GM18868 (cell line): ENCODE measurements at regions not wholly inside any gene's neighbourhood (a gene's known extent, or its start where the extent isn't known, plus 50 kb on each side); places are given as distances from the start of the nearest gene placed in this dataset.
A peak's percentile ranks its signal among the peaks of the same experiment; 100 is the strongest.

ENCODE experiments used
- ATAC-seq: cut with Tn5 transposase; IDR thresholded peaks from one replicate; pipeline ENCODE4 v1.9.1; 2021; ENCODE audit warnings: mild to moderate bottlenecking, moderate library complexity; ENCODE audit not compliant: unreplicated experiment

GRCh38 chr1:55337801-55338447, 122.8 kb upstream of the USP24 start:
- peak; percentile 87 for ATAC-seq

GRCh38 chr1:55334797-55335196, 119.6 kb upstream of the USP24 start:
- ATAC-seq, result no peak

DNA sequence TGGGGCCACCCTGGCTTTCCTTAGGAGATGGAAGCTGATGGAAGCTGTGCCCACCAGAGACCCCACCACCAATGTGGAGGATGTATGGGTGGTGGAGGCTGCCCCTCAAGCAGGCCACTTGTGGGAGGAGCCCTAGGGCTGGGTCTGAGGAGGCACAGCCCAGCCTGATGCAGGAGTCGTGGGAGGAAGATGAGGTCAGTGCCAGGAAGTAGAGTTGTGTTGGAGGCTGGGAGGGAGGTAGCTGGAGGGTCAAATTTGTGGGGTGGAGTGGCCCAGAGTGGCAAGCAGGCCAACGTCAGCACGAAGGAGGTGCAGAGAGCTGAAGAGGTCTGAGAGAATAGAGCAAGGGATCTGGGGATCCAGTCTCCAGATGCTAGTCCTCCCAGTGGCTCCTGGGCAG, 119.0 kb upstream of the USP24 start:
- no peak for ATAC-seq

GRCh38 chr1:55333461-55333860, 118.3 kb upstream of the USP24 start:
- ATAC-seq, result no peak

GRCh38 chr1:55331351-55331750, 116.2 kb upstream of the USP24 start:
- no peak for ATAC-seq

DNA sequence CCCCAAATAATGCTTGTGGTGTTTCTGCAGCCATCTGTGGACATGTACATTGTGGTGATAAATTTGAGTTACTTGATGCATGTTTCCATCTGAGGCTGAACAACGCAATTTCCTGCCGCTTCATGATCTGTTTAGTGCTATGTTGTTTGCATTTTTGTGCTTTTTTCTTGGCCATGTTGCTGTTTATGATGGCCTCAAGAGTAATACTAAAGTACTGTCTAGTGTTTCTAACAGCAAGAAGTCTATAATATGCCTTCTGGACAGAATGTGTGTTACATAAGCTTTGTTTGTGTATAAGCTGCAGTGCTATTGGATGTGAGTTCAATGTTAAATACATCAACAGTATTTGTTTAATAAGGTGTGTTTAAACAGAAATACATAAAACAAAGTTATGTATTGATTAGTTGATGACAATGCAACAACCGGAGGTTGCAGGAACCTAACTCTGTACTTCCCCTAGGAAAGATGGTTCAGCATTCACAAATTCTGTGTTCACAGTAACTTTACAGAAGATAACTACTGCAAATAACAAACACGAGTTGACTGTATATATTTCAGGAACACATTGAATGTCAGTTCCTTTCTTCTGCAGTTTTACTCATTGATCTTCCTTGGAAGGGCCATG, 114.8 kb upstream of the USP24 start:
- no peak for ATAC-seq

DNA sequence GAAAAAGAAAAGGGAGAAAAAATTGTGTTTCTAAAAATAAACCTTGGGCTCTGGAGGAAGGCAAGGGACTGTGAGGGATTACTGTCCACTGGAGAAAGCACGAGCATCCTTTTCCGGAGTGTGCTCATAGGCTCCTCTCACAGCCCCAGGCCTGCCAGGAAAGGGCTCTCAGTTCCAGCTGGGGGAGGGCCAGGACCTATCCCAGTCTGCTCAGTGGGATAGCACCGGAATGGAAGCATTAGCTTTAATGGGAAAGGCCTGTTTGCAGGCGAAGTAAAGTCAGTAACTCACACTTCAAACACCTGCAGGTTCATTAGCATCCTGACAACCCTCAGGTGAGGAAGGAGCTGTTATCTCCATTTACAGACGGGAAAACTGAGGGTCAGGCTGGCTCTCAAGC, 113.9 kb upstream of the USP24 start:
- no peak for ATAC-seq

DNA sequence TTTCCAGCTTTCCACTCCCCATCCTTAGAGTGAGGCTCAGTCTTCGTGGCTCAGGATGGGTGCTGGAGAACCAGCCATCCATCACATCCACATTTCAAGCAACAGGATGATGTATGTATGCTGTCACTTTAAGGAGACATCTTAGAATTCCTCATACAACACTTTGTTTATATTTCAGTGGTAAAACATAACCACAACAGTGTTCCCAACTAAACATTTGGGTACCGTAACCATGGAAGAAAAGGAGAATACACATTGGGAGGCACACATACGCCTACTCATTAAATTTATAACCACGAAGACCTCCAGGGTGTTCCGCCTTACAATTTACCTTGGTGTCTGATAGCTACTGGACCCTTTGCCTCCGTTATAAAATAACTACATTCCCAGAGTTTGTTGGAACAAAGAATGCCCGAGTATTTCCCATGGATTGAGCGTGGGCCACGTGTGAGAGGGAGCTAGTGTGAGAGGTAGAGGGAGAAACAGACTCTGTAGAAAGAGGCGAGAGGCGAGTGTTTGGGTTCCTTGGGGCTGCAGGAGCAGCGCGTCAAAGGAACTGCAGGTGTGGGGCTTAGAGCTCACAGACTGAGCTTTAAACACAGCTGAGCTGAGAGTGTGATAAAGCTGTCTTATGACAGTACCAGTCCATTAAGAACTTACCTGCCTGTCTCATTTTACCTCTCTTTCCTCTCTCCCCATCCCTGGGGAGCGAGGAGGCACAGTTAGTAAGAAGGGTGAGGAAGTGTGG, 111.5 kb upstream of the USP24 start:
- no peak for ATAC-seq

GRCh38 chr1:55323760-55324159, 108.6 kb upstream of the USP24 start:
- no peak for ATAC-seq

DNA sequence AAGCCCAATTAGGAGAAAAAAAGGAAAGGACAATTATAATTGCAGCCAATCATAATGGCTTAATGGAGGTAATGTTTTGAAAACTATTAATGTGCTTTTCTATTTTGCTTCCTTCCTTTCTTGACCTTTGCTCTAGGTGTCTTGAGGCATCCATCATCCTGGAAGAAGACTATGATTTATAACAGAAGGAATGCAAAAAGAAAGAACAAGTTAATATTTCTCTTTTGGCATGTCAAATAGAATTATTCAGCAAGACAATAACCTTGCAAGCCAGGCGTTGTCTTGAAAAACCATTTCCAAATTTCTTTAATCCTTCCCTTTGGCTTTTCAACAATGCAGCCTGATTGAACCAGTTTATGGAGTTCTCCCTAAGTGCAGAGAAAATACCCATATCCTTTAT, 107.7 kb upstream of the USP24 start:
- no peak for ATAC-seq

DNA sequence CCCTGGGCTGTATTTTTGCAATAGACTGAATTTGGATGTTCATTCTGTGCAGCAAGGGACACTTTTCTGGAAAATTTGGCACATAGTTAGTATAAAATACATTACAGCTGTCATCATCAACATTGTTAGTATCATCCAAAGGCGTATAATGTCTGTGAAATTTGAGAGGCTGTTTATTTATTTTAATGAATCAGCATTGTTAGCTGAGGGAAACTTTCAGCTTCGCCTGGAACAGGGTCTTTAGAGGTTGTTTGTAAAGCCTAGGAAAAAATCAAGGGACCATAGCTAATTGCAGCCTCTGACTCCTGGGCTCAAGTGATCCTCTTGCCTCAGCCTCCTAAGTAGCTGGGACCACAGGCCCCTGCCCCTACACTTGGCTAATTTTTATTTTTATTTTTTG, 106.8 kb upstream of the USP24 start:
- no peak for ATAC-seq

- ATAC-seq, result no peak
Observed at GRCh38 chr1:55320891-55321290, 105.7 kb upstream of the USP24 start.

DNA sequence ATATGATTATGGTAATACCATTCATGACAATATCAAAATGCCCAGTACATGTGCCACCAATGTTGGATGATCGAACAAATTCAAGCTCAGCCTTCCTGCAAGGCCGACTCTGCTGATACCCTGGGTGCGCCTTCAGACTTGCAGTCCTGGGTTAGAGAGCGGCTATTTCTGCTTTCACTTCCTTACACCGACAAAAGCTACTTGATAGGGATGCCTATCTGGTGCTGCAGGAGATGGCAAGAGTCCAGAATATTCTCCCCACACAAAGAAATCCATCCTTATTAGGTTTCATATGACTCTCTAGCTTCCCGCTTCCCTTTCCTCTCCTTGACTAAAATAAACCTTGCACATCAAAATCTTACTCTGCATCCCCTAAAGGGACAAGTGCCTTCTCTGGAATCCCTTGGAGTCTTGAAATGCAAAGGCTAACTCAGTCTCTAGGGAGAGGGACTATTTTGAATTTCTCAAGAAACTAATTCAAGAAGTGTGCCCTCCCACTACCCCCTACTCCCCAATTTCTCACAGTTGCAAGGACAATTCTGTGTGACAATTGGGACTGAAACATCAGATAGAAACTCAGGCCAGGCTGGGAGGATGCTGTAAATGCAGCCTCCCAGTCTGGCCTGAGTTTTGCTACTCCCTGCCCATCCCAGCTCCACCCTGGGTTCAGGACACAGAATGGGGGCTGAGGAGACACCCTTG, 103.1 kb upstream of the USP24 start:
- ATAC-seq, result peak; percentile 74

GRCh38 chr1:55317673-55318072, 102.5 kb upstream of the USP24 start:
- ATAC-seq, result no peak

GRCh38 chr1:55316947-55317662, 101.9 kb upstream of the USP24 start:
- no peak for ATAC-seq

- ATAC-seq, result no peak
Observed at GRCh38 chr1:55316502-55316901, 101.3 kb upstream of the USP24 start.

DNA sequence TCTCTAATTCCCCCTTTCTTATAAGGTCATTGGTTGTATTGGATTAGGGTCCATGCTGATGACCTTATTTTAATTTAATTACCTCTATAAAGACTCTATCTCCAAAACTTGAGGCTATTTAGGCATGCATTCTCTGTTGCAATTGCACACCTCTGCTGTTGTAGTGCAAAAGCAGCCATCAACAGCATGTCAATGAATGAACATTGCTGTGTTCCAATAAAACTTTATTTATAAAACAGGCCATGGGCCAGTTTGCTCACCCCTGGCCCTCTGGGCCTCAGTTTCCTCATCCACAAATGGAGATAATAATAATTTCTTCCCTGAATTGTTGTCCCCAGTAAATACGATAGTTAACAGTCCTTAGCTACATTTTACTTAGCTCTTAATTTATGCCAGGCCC, 100.4 kb upstream of the USP24 start:
- ATAC-seq, result no peak

GRCh38 chr1:55314740-55315139, 99.6 kb upstream of the USP24 start:
- no peak for ATAC-seq

GRCh38 chr1:55313903-55314302, 98.7 kb upstream of the USP24 start:
- no peak for ATAC-seq

DNA sequence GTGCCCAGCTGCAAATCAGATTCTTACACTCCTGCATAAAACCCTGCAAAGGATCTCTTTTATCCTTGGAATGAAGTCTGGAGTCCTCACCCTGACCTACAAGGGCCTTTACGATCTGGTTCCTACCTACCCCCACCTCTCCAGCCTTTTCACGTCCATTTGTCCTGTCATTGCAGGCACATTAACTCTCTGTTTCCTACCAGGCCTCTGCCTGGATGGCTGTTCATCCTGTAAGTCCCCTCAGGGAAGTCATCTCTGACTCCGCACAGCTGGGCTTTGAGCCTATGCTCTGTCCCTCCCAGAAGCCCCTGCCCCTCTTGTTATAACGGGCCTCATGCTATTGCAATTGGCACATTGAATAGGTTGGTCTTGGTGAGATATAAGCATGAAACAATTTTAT, 96.8 kb upstream of the USP24 start:
- no peak for ATAC-seq

DNA sequence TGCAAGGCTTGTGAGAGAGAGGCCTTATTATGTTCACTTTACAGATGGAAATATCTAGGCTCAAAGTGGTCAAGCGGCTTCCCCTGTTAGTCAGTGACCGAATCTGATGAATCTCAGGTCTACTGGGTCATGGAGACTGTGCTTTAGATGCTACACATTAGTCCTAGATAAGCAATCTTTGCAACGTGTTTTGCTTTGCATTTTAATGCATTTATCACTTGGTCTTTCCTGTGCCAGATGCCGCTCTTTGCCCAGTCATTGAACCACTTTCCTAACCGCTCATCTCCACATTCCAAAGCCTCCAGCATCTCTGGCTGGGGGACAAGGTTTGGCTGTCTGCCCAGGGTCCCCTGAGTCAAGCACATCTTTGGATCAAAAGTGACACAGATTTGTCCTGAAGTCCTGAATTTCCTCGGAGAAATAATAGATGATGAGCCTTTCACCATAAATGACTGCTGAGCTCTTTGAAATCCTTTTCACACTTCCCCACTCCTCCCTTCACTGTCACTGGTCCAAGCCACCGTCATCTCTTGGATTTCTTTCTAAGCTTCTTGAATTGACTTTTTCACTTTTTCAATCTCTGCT, 96.0 kb upstream of the USP24 start:
- ATAC-seq, result no peak
